SK-N-SH (cell line): ENCODE measurements at regions not wholly inside any gene's neighbourhood (a gene's known extent, or its start where the extent isn't known, plus 50 kb on each side); places are given as distances from the start of the nearest gene placed in this dataset.

ENCODE experiments used
- CTCF ChIA-PET: fragments of 300-600, 350-600 bp; formaldehyde crosslinking; extraction: SDS; loops from one replicate; lab custom pipeline; 2021; lab: Yijun Ruan, JAX
- POLR2A ChIA-PET: fragments of 350-600 bp; sonication (Branson Sonifier 250); formaldehyde crosslinking; extraction: SDS; loops from one replicate; lab custom pipeline; 2020; ENCODE audit warnings: antibody characterized with exemption, inconsistent platforms; lab: Yijun Ruan, JAX
- DNase-seq: peaks from one replicate; pipeline ENCODE4 v3.0.0; 2012
- H2AFZ ChIP-seq: fragments of 200-600 bp; sonication (generic); 2 replicates; pipeline ENCODE4 v1.8.1; 2016; ENCODE audit warnings: antibody characterized with exemption, mild to moderate bottlenecking, low read depth
- H3F3A ChIP-seq: fragments of 200-600 bp; sonication (generic); replicated peaks from 2 replicates; pipeline ENCODE3; 2016; ENCODE audit warnings: antibody characterized with exemption, mild to moderate bottlenecking; ENCODE audit not compliant: insufficient read depth
- H3K27ac ChIP-seq, 2 experiments: fragments of 200-500 bp in 1 of 2; fragments of 200-600 bp in 1 of 2; sonication (Bioruptor generic) in 1 of 2; sonication (generic), shearing (Covaris generic) in 1 of 2; 2 replicates each; pipeline versions ENCODE4 v1.5.1 to v1.6.1; 2014 to 2016; ENCODE audit warnings: low read depth in 2 of 2, inconsistent platforms in 1 of 2, low read length in 1 of 2, mild to moderate bottlenecking in 1 of 2, mixed read lengths in 1 of 2
- H3K27me3 ChIP-seq: fragments of 200-600 bp; sonication (generic), shearing (Covaris generic); 2 replicates; pipeline ENCODE4 v1.6.1; 2016; ENCODE audit warnings: mixed run types; ENCODE audit not compliant: insufficient read depth
- H3K36me3 ChIP-seq, 2 experiments: fragments of 200-500 bp in 1 of 2; fragments of 200-600 bp in 1 of 2; sonication (Bioruptor generic) in 1 of 2; sonication (generic) in 1 of 2; replicated peaks in 1 of 2; 2 replicates each; pipeline versions ENCODE3 to v1.5.1; 2014 to 2016; ENCODE audit warnings: low read length in 1 of 2, mild to moderate bottlenecking in 1 of 2; ENCODE audit not compliant: insufficient read depth in 2 of 2, control insufficient read depth in 1 of 2
- H3K4me1 ChIP-seq, 2 experiments: fragments of 200-500 bp in 1 of 2; fragments of 200-600 bp in 1 of 2; sonication (Bioruptor generic) in 1 of 2; sonication (generic), shearing (Covaris generic) in 1 of 2; 2 replicates each; pipeline versions ENCODE4 v1.5.1 to v1.6.1; 2014 to 2016; ENCODE audit warnings: low read depth in 1 of 2, low read length in 1 of 2, mixed run types in 1 of 2; ENCODE audit not compliant: insufficient read depth in 2 of 2, control insufficient read depth in 1 of 2
- H3K4me2 ChIP-seq: fragments of 200-600 bp; sonication (generic), shearing (Covaris generic); 2 replicates; pipeline ENCODE4 v1.6.1; 2017; ENCODE audit warnings: mixed run types
- H3K4me3 ChIP-seq, 2 experiments: fragments of 200-500 bp in 1 of 2; fragments of 200-600 bp in 1 of 2; sonication (Bioruptor generic) in 1 of 2; sonication (generic), shearing (Covaris generic) in 1 of 2; 2 replicates each; pipeline versions ENCODE4 v1.5.1 to v1.8.1; 2014 to 2016; ENCODE audit warnings: low read depth in 2 of 2, inconsistent platforms in 1 of 2, low read length in 1 of 2, mild to moderate bottlenecking in 1 of 2, mixed read lengths in 1 of 2, moderate library complexity in 1 of 2
- H3K79me2 ChIP-seq: fragments of 200-600 bp; sonication (generic); 2 replicates; pipeline ENCODE4 v1.8.1; 2017; ENCODE audit warnings: mild to moderate bottlenecking; ENCODE audit not compliant: insufficient read depth
- H3K9ac ChIP-seq: fragments of 200-600 bp; sonication (generic); 2 replicates; pipeline ENCODE4 v1.6.1; 2017; ENCODE audit warnings: mixed run types
- H3K9me2 ChIP-seq: fragments of 200-600 bp; sonication (generic); 2 replicates; pipeline ENCODE4 v1.6.1; 2017; ENCODE audit warnings: mixed run types
- H3K9me3 ChIP-seq: fragments of 200-600 bp; sonication (generic); 2 replicates; pipeline ENCODE4 v1.6.1; 2017; ENCODE audit warnings: mixed run types, mild to moderate bottlenecking, moderate library complexity
- H4K20me1 ChIP-seq: fragments of 200-600 bp; sonication (generic); 2 replicates; pipeline ENCODE4 v1.6.1; 2017; ENCODE audit warnings: mild to moderate bottlenecking, mixed run types; ENCODE audit not compliant: insufficient read depth
- ELF1 ChIP-seq: IDR thresholded peaks from 2 replicates; pipeline ENCODE4 v1.4.0; 2012
- EZH2phosphoT487 ChIP-seq: fragments of 200-600 bp; sonication (generic); IDR thresholded peaks from 2 replicates; pipeline ENCODE4 v1.6.1; 2017; ENCODE audit warnings: low read depth, mixed run types, mild to moderate bottlenecking, antibody characterized with exemption, moderate library complexity, borderline replicate concordance
- IRF3 ChIP-seq: fragments of 150-350 bp; IDR thresholded peaks from 2 replicates; pipeline ENCODE4 v1.6.1; 2016; ENCODE audit warnings: mild to moderate bottlenecking, low read depth, low read length
- JUND ChIP-seq: IDR thresholded peaks from 2 replicates; pipeline ENCODE4 v1.4.0; 2012
- MAX ChIP-seq: IDR thresholded peaks from 2 replicates; pipeline ENCODE4 v1.4.0; 2012; ENCODE audit warnings: low read depth
- MEF2A ChIP-seq: IDR thresholded peaks from 2 replicates; pipeline ENCODE4 v1.4.0; 2012; ENCODE audit warnings: low read depth, borderline replicate concordance
- MXI1 ChIP-seq: IDR thresholded peaks from 2 replicates; pipeline ENCODE4 v1.6.1; 2012; ENCODE audit warnings: mild to moderate bottlenecking, low read depth, low read length, improper control_type of control experiment
- POLR2AphosphoS5 ChIP-seq: IDR thresholded peaks from 2 replicates; pipeline ENCODE4 v1.6.1; 2012; ENCODE audit warnings: low read depth, low read length
- RCOR1 ChIP-seq: fragments of 150-350 bp; IDR thresholded peaks from 2 replicates; pipeline ENCODE4 v1.6.1; 2017; ENCODE audit warnings: antibody characterized with exemption, low read length
- RFX5 ChIP-seq: IDR thresholded peaks from 2 replicates; pipeline ENCODE4 v1.6.1; 2012; ENCODE audit warnings: mild to moderate bottlenecking, improper control_type of control experiment, low read length
- RXRA ChIP-seq: IDR thresholded peaks from 2 replicates; pipeline ENCODE4 v1.4.0; 2012; ENCODE audit warnings: low read depth, mild to moderate bottlenecking, borderline replicate concordance
- SIN3A ChIP-seq: IDR thresholded peaks from 2 replicates; pipeline ENCODE4 v1.6.1; 2012; ENCODE audit warnings: low read depth, mild to moderate bottlenecking, low read length, moderate library complexity, borderline replicate concordance
- SMC3 ChIP-seq: IDR thresholded peaks from 2 replicates; pipeline ENCODE4 v1.6.1; 2012; ENCODE audit warnings: low read depth, low read length, improper control_type of control experiment
- TEAD4 ChIP-seq: IDR thresholded peaks from 2 replicates; pipeline ENCODE4 v1.4.0; 2012; ENCODE audit warnings: mild to moderate bottlenecking, borderline replicate concordance; ENCODE audit not compliant: insufficient read depth
- USF1 ChIP-seq: IDR thresholded peaks from 2 replicates; pipeline ENCODE4 v1.4.0; 2012; ENCODE audit warnings: low read depth, borderline replicate concordance
- YY1 ChIP-seq: IDR thresholded peaks from 2 replicates; pipeline ENCODE4 v1.4.0; 2012; ENCODE audit warnings: low read depth, mild to moderate bottlenecking
- WGBS: methylation state at CpG from one replicate; pipeline ENCODE4 v1.1.6; 2017; ENCODE audit warnings: low lambda C conversion rate; 5-methylcytosine and 5-hydroxymethylcytosine counted together

- Histone ChIP-seq H3K79me2 (no peaks in the 10 kb centered on the region), H3K27me3 (no peaks in the 10 kb centered on the region), H3K4me1 (peaks cover 4 to 7% of the 10 kb centered on the region in 2 experiments; a peak in 2 of 4 replicates), H3K9me3 (no peaks in the 10 kb centered on the region), H3K4me3 (no peak overlapping the region), H2AFZ (no peak overlapping the region), H3K4me2 (no peak overlapping the region), H3K9ac (no peak overlapping the region), H3K27ac (no peak overlapping the region), H3K9me2 (no peaks in the 10 kb centered on the region), H3F3A (no peaks in the 10 kb centered on the region), H3K36me3 (no peaks in the 10 kb centered on the region), H4K20me1 (no peaks in the 10 kb centered on the region)
- no peak for TF ChIP-seq MXI1
- TF ChIP-seq USF1 = no peak
- no peak for TF ChIP-seq JUND
- TF ChIP-seq ELF1 = no peak
- TF ChIP-seq RXRA = no peak
- no peak for TF ChIP-seq IRF3
- TF ChIP-seq YY1 = no peak
- no peak for TF ChIP-seq POLR2AphosphoS5
- no peak for TF ChIP-seq SMC3
- no peak for TF ChIP-seq RFX5
- no peak for TF ChIP-seq RCOR1
- TF ChIP-seq TEAD4 = no peak
- no peak for TF ChIP-seq EZH2phosphoT487
- no peak for TF ChIP-seq SIN3A
- no peak for DNase-seq
- CTCF ChIA-PET = interaction anchor here (1.2 to 5.4 kb wide), 3 partner anchors 15 to 111 kb away, joined by 5 to 58 read pairs (median 7); no protein-coding TSS in a partner anchor
- WGBS = 8% methylated on average over 1 of the region's 1 CpG
- POLR2A ChIA-PET = no interaction called here
These were observed 196.3 kb upstream of the LMCD1 start for GRCh38 chr3:8305371-8305770.

DNA sequence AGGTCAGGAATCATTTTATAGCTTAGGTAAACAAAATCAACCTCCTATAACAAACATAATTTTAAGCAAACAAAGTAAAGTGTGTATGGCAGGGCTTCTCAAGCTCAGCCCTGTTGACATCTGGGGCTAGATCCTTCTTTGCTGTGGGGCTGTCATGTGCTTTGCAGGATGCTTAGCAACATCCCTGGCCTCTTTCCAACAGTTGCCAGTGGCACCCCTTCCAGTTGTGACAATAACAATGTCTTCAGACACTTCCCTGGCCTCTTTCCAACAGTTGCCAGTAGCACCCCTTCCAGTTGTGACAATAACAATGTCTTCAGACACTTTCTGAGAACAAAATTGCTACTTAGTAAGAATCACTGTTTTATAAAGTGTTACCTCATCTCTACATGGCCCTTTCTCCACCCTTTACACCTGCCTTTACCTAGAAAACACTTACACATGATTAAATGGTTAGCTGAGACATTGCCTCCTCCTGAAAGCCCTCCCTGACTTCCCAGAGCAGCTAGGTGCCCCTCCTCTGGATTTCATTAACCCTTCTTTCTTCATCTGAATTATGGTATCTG is 194.0 kb upstream of the LMCD1 start:
- no peak overlapping the region for H3K4me2 ChIP-seq
- ChIA-PET CTCF (interaction anchor here (0.7 to 2.3 kb wide), 4 partner anchors 11 to 315 kb away, joined by 3 to 7 read pairs (median 3); no protein-coding TSS in a partner anchor), POLR2A (no interaction called here)
- H3K9me3 ChIP-seq = no peaks in the 10 kb centered on the region
- no peak overlapping the region for H3K4me3 ChIP-seq
- peaks cover 4 to 7% of the 10 kb centered on the region in 2 experiments; a peak in 2 of 4 replicates for H3K4me1 ChIP-seq
- no peak overlapping the region for H3K9ac ChIP-seq
- no peaks in the 10 kb centered on the region for H3K9me2 ChIP-seq
- H3K27ac ChIP-seq = no peak overlapping the region
- no peaks in the 10 kb centered on the region for H3K36me3 ChIP-seq
- no peaks in the 10 kb centered on the region for H3K79me2 ChIP-seq
- H2AFZ ChIP-seq = no peak overlapping the region
- H4K20me1 ChIP-seq = no peaks in the 10 kb centered on the region
- no peak for DNase-seq
- H3K27me3 ChIP-seq = no peaks in the 10 kb centered on the region
- TF ChIP-seq SMC3 (no peak), MXI1 (no peak), IRF3 (no peak), EZH2phosphoT487 (no peak), MAX (no peak), MEF2A (no peak)
- TF ChIP-seq, all 33 proteins: peak for 0
- no peaks in the 10 kb centered on the region for H3F3A ChIP-seq
